ENCODE measurements at regions not wholly inside any gene's neighbourhood (a gene's known extent, or its start where the extent isn't known, plus 50 kb on each side); places are given as distances from the start of the nearest gene placed in this dataset.

GRCh38 chr7:115593111-115593510 lies 437.5 kb downstream of the TFEC start:
- Histone ChIP-seq H3K27ac (ENCODE audit: poor library complexity, severe bottlenecking) (no peak overlapping the region), H3K4me1 (ENCODE audit: insufficient read depth, poor library complexity, severe bottlenecking) (no peaks in the 10 kb centered on the region), H3K36me3 (ENCODE audit: low read depth) (no peaks in the 10 kb centered on the region), H3K27me3 (ENCODE audit: insufficient read depth, poor library complexity, severe bottlenecking) (no peaks in the 10 kb centered on the region), H3K4me3 (ENCODE audit: severe bottlenecking) (no peak overlapping the region), H3K9me3 (ENCODE audit: severe bottlenecking) (no peaks in the 10 kb centered on the region)
- no peak for TF ChIP-seq CTCF (IDR thresholded peaks at IDR 0.05; ENCODE audit: poor library complexity, severe bottlenecking)
- no peak for DNase-seq (ENCODE audit: low spot score)
- no peak for ATAC-seq (ENCODE audit: low read depth)

GRCh38 chr7:115585015-115585718 lies 445.4 kb downstream of the TFEC start:
- Histone ChIP-seq H3K36me3 (ENCODE audit: low read depth) (no peaks in the 10 kb centered on the region), H3K27me3 (ENCODE audit: insufficient read depth, poor library complexity, severe bottlenecking) (no peaks in the 10 kb centered on the region), H3K9me3 (ENCODE audit: severe bottlenecking) (no peaks in the 10 kb centered on the region), H3K27ac (ENCODE audit: poor library complexity, severe bottlenecking) (peak overlapping the region; percentile 26), H3K4me1 (ENCODE audit: insufficient read depth, poor library complexity, severe bottlenecking) (peaks cover 12% of the 10 kb centered on the region), H3K4me3 (ENCODE audit: severe bottlenecking) (no peak overlapping the region)
- DNase-seq (ENCODE audit: low spot score), result peak; percentile 73
- TF ChIP-seq CTCF (IDR thresholded peaks at IDR 0.05; ENCODE audit: poor library complexity, severe bottlenecking), result no peak
- peak; percentile 76 for ATAC-seq (ENCODE audit: low read depth)

- peaks cover 12% of the 10 kb centered on the region for H3K4me1 ChIP-seq (ENCODE audit: insufficient read depth, poor library complexity, severe bottlenecking)
These were observed 447.6 kb downstream of the TFEC start for GRCh38 chr7:115582956-115583355.

GRCh38 chr7:115578576-115578975 lies 452.0 kb downstream of the TFEC start:
- Histone ChIP-seq H3K4me3 (ENCODE audit: severe bottlenecking) (no peak overlapping the region), H3K9me3 (ENCODE audit: severe bottlenecking) (no peaks in the 10 kb centered on the region), H3K4me1 (ENCODE audit: insufficient read depth, poor library complexity, severe bottlenecking) (no peaks in the 10 kb centered on the region), H3K27me3 (ENCODE audit: insufficient read depth, poor library complexity, severe bottlenecking) (no peaks in the 10 kb centered on the region), H3K27ac (ENCODE audit: poor library complexity, severe bottlenecking) (no peak overlapping the region), H3K36me3 (ENCODE audit: low read depth) (no peaks in the 10 kb centered on the region)
- TF ChIP-seq CTCF (IDR thresholded peaks at IDR 0.05; ENCODE audit: poor library complexity, severe bottlenecking), result no peak
- DNase-seq (ENCODE audit: low spot score) (no peak), ATAC-seq (ENCODE audit: low read depth) (no peak)

More at GRCh38 chr7:115582956-115583355, 447.6 kb downstream of the TFEC start:
- H3K36me3 ChIP-seq (ENCODE audit: low read depth), result no peaks in the 10 kb centered on the region
- no peak overlapping the region for H3K27ac ChIP-seq (ENCODE audit: poor library complexity, severe bottlenecking)
- H3K4me3 ChIP-seq (ENCODE audit: severe bottlenecking), result no peak overlapping the region
- H3K27me3 ChIP-seq (ENCODE audit: insufficient read depth, poor library complexity, severe bottlenecking), result no peaks in the 10 kb centered on the region
- no peak for DNase-seq (ENCODE audit: low spot score)
- no peak for ATAC-seq (ENCODE audit: low read depth)
- TF ChIP-seq CTCF (IDR thresholded peaks at IDR 0.05; ENCODE audit: poor library complexity, severe bottlenecking), result no peak
- H3K9me3 ChIP-seq (ENCODE audit: severe bottlenecking), result no peaks in the 10 kb centered on the region

GRCh38 chr7:115574681-115575291 lies 455.8 kb downstream of the TFEC start:
- Histone ChIP-seq H3K9me3 (ENCODE audit: severe bottlenecking) (no peaks in the 10 kb centered on the region), H3K4me1 (ENCODE audit: insufficient read depth, poor library complexity, severe bottlenecking) (no peaks in the 10 kb centered on the region), H3K27me3 (ENCODE audit: insufficient read depth, poor library complexity, severe bottlenecking) (no peaks in the 10 kb centered on the region), H3K36me3 (ENCODE audit: low read depth) (no peaks in the 10 kb centered on the region), H3K27ac (ENCODE audit: poor library complexity, severe bottlenecking) (no peak overlapping the region), H3K4me3 (ENCODE audit: severe bottlenecking) (no peak overlapping the region)
- no peak for TF ChIP-seq CTCF (IDR thresholded peaks at IDR 0.05; ENCODE audit: poor library complexity, severe bottlenecking)
- DNase-seq (ENCODE audit: low spot score), result no peak
- ATAC-seq (ENCODE audit: low read depth), result no peak

Data from RWPE2 (cell line).